GM12892 (cell line): ENCODE measurements at regions not wholly inside any gene's neighbourhood (a gene's known extent, or its start where the extent isn't known, plus 50 kb on each side); places are given as distances from the start of the nearest gene placed in this dataset.

Experiments
- POLR2A ChIP-seq: IDR thresholded peaks from 2 replicates; pipeline ENCODE4 v1.6.1; 2011; ENCODE audit warnings: low read depth, low read length, control low read depth
- POLR2AphosphoS5 ChIP-seq: IDR thresholded peaks from 2 replicates; pipeline ENCODE4 v1.6.1; 2011; ENCODE audit warnings: low read depth, low read length, control low read depth
- TAF1 ChIP-seq: IDR thresholded peaks from 2 replicates; pipeline ENCODE4 v1.6.1; 2011; ENCODE audit warnings: low read depth, mild to moderate bottlenecking, control low read depth, low read length, borderline replicate concordance

- TF ChIP-seq POLR2AphosphoS5 (no peak), POLR2A (no peak), TAF1 (no peak)
Observed at GRCh38 chr2:12988279-12988678, 271.5 kb downstream of the TRIB2 start.
